KMS-11 (cell line): ENCODE measurements at regions not wholly inside any gene's neighbourhood (a gene's known extent, or its start where the extent isn't known, plus 50 kb on each side); places are given as distances from the start of the nearest gene placed in this dataset.

ENCODE experiments used
- H2AFZ ChIP-seq: fragments of 200-600 bp; sonication (generic); 2 replicates; pipeline ENCODE4 v1.6.1; 2016; ENCODE audit warnings: antibody characterized with exemption, mixed run types, low read depth
- H3K27ac ChIP-seq: fragments of 200-600 bp; sonication (generic); 2 replicates; pipeline ENCODE4 v1.6.1; 2016; ENCODE audit warnings: mild to moderate bottlenecking, mixed run types
- H3K27me3 ChIP-seq: fragments of 200-600 bp; sonication (generic); 2 replicates; pipeline ENCODE4 v1.6.1; 2017; ENCODE audit warnings: mild to moderate bottlenecking, low read depth, mixed run types, moderate library complexity; ENCODE audit not compliant: insufficient read depth
- H3K36me3 ChIP-seq: fragments of 200-600 bp; sonication (generic); 2 replicates; pipeline ENCODE4 v1.6.1; 2017; ENCODE audit warnings: mild to moderate bottlenecking, mixed run types; ENCODE audit not compliant: insufficient read depth
- H3K4me1 ChIP-seq: fragments of 200-600 bp; sonication (generic); 2 replicates; pipeline ENCODE4 v1.6.1; 2016; ENCODE audit warnings: mild to moderate bottlenecking, low read depth, mixed run types; ENCODE audit not compliant: poor library complexity, severe bottlenecking
- H3K4me2 ChIP-seq: fragments of 200-600 bp; sonication (generic); 2 replicates; pipeline ENCODE4 v1.7.0; 2016; ENCODE audit warnings: mild to moderate bottlenecking, mixed run types
- H3K4me3 ChIP-seq: fragments of 200-600 bp; sonication (generic); IDR thresholded peaks from 2 replicates; pipeline ENCODE4 v1.6.1; 2017; ENCODE audit warnings: low read depth, low read length, mixed read lengths; ENCODE audit not compliant: insufficient read depth
- H3K79me2 ChIP-seq: fragments of 200-600 bp; sonication (generic); 2 replicates; pipeline ENCODE4 v1.6.1; 2016; ENCODE audit warnings: low read depth, mixed run types; ENCODE audit not compliant: insufficient read depth
- H3K9ac ChIP-seq: fragments of 200-600 bp; sonication (generic); 2 replicates; pipeline ENCODE4 v1.6.1; 2016; ENCODE audit warnings: mild to moderate bottlenecking, mixed run types
- H4K20me1 ChIP-seq: fragments of 200-600 bp; sonication (generic); 2 replicates; pipeline ENCODE4 v1.6.1; 2016; ENCODE audit warnings: mild to moderate bottlenecking, mixed run types; ENCODE audit not compliant: insufficient read depth
- TF ChIP-seq, protein P1 (sequence below): fragments of 200-600 bp; sonication (generic); conservative IDR thresholded peaks from 2 replicates; pipeline ENCODE4 v1.6.1; 2017; ENCODE audit warnings: low read depth, mild to moderate bottlenecking, antibody characterized with exemption, low read length, moderate library complexity, mixed read lengths

GRCh38 chr4:137775701-137776100 is 243.4 kb upstream of the PCDH18 start:
- Histone ChIP-seq H2AFZ (no peak overlapping the region), H3K27ac (no peak overlapping the region), H3K36me3 (no peaks in the 10 kb centered on the region), H3K4me3 (no peak overlapping the region), H3K4me2 (no peak overlapping the region), H3K79me2 (no peaks in the 10 kb centered on the region), H4K20me1 (no peaks in the 10 kb centered on the region), H3K27me3 (no peaks in the 10 kb centered on the region), H3K9ac (no peak overlapping the region), H3K4me1 (no peaks in the 10 kb centered on the region)
- TF ChIP-seq, protein P1, sequence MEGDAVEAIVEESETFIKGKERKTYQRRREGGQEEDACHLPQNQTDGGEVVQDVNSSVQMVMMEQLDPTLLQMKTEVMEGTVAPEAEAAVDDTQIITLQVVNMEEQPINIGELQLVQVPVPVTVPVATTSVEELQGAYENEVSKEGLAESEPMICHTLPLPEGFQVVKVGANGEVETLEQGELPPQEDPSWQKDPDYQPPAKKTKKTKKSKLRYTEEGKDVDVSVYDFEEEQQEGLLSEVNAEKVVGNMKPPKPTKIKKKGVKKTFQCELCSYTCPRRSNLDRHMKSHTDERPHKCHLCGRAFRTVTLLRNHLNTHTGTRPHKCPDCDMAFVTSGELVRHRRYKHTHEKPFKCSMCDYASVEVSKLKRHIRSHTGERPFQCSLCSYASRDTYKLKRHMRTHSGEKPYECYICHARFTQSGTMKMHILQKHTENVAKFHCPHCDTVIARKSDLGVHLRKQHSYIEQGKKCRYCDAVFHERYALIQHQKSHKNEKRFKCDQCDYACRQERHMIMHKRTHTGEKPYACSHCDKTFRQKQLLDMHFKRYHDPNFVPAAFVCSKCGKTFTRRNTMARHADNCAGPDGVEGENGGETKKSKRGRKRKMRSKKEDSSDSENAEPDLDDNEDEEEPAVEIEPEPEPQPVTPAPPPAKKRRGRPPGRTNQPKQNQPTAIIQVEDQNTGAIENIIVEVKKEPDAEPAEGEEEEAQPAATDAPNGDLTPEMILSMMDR = no peak

DNA sequence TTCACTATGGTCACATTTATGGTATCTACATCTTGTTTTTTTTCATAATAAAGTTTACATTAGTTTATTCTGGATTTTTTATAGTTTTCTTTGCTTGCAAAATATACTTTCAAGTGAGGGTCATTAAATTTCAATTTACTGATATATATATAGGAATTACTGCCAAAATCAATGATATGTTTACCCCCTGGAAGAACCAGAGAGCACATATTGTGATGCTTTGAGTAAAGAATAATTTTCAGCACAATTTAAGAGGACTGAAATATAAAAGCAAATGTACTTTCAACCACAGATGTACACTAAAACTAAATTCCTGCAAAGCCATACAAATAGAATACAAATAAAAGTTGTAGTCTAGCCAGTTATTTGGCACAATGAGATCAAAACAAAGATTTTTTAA is 242.2 kb upstream of the PCDH18 start:
- Histone ChIP-seq H3K27me3 (no peaks in the 10 kb centered on the region), H3K4me3 (no peak overlapping the region), H4K20me1 (no peaks in the 10 kb centered on the region), H2AFZ (no peak overlapping the region), H3K27ac (no peak overlapping the region), H3K4me1 (no peaks in the 10 kb centered on the region), H3K4me2 (no peak overlapping the region), H3K9ac (no peak overlapping the region), H3K36me3 (no peaks in the 10 kb centered on the region), H3K79me2 (no peaks in the 10 kb centered on the region)
- TF ChIP-seq, protein P1 = no peak

DNA sequence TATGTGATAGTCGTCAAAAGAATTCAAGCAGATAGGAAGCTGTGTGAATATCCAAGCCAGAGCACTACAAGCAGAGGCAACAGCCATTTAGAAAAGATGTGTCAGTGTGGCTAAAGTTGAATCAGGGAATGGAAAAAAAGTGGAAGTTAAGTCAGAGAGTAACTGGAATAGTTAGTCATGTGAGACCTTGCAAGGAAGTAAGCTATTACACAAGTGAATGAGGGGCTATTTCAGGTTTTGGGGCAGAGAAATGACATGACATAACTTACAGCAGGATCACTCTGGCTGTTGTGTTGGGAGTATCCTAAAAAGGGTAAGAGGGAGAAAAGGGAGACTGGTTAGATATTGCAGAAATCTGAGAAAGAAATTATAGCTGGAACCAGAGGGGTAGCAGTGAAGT is 236.6 kb upstream of the PCDH18 start:
- Histone ChIP-seq H3K27ac (no peak overlapping the region), H3K36me3 (no peaks in the 10 kb centered on the region), H2AFZ (no peak overlapping the region), H3K9ac (no peak overlapping the region), H3K4me2 (no peak overlapping the region), H3K4me1 (no peaks in the 10 kb centered on the region), H3K27me3 (no peaks in the 10 kb centered on the region), H3K79me2 (no peaks in the 10 kb centered on the region), H3K4me3 (no peak overlapping the region), H4K20me1 (no peaks in the 10 kb centered on the region)
- TF ChIP-seq, protein P1 = no peak

GRCh38 chr4:137768196-137768595 is 235.9 kb upstream of the PCDH18 start:
- no peak overlapping the region for H3K9ac ChIP-seq
- no peaks in the 10 kb centered on the region for H3K36me3 ChIP-seq
- no peak overlapping the region for H3K4me3 ChIP-seq
- no peaks in the 10 kb centered on the region for H3K4me1 ChIP-seq
- no peaks in the 10 kb centered on the region for H3K79me2 ChIP-seq
- TF ChIP-seq, protein P1 = no peak
- no peak overlapping the region for H3K27ac ChIP-seq
- H4K20me1 ChIP-seq = no peaks in the 10 kb centered on the region
- no peak overlapping the region for H3K4me2 ChIP-seq
- no peak overlapping the region for H2AFZ ChIP-seq
- no peaks in the 10 kb centered on the region for H3K27me3 ChIP-seq

DNA sequence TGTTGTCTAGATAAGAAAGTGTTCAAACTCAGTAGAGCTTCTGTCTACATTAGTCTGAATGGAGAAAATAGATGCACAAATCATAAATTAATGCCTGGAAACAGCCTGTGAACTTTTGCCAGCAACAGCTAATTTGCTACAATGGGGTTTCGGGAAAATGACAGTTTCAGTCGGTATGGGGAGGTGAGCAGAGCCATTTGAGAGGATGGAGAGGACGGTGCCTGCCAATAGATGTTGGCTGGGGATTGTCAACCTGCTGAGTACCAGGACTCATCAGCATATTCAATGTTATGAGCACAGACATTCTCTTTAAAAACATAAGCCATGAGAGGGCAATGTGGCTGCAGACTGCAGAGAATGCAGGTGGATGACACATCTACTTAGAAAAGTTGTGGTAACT is 230.3 kb upstream of the PCDH18 start:
- H3K4me1 ChIP-seq = no peaks in the 10 kb centered on the region
- TF ChIP-seq, protein P1 = no peak
- H4K20me1 ChIP-seq = no peaks in the 10 kb centered on the region
- H3K4me2 ChIP-seq = no peak overlapping the region
- no peak overlapping the region for H3K9ac ChIP-seq
- no peak overlapping the region for H3K4me3 ChIP-seq
- H3K79me2 ChIP-seq = no peaks in the 10 kb centered on the region
- H3K27me3 ChIP-seq = no peaks in the 10 kb centered on the region
- no peaks in the 10 kb centered on the region for H3K36me3 ChIP-seq
- H2AFZ ChIP-seq = no peak overlapping the region
- H3K27ac ChIP-seq = no peak overlapping the region
